ENCODE measurements at regions not wholly inside any gene's neighbourhood (a gene's known extent, or its start where the extent isn't known, plus 50 kb on each side); places are given as distances from the start of the nearest gene placed in this dataset.
"Not testable (repeated sequence)": the region's sequence is repeated elsewhere in the genome, so short reads cannot be mapped to it uniquely, and the experiment has no call there.

GRCh38 chr9:1115370-1115769 is 65.2 kb downstream of the DMRT2 start:
- DNase-seq: no peak

GRCh38 chr9:1117439-1117838 is 67.3 kb downstream of the DMRT2 start:
- DNase-seq: no peak

DNA sequence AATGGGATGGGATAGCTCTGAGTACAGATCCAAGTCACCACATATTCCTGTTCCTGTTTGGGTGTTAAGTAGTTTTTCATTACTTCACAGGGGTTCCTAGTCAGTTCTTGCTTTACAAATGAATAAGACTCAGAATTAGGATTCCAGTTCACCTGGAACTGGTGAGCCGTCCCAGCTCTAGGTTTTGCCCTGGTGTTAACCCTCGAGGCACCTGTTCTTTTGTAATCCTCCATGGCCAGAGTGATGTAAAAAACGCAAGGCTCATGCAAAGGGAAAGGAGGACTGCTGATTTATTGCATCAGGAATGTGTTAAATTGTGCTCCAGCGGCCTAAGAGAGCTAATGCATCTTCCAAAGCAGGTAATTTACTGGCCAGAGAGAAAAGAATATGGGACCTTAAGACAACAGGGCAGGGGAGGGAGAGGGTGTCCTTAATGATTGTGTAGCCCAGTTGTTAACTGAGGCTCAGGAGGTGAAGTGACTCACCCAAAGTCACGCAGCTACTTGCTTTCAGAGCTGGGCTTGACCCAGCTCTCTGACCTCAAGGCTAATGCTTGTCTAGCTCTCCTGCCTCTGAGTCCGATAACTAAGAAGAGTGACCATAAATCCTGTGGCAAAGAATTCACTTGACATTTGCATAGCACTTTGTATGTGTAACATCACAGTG is 70.5 kb downstream of the DMRT2 start:
- no peak for DNase-seq

- DNase-seq: no peak
Observed at GRCh38 chr9:1125741-1126140, 75.6 kb downstream of the DMRT2 start.

DNA sequence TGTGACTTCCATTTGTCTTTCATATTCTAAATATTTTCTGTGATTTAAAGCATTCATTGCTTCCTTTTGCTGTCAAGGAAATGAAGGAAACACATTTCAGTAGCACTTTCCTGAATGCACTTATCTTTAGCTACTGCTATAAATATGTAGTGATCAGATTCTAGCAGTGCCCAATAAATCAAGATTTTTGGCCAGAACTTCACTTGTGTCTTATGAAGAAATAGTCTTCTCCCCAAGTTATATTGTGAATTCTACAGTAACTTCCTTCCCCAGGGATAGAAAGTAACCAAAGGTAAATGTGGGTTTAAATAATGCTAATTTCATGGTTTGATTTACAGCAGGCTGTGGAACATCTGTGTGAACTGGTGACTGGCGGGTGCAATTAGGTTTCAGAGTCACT is 77.9 kb downstream of the DMRT2 start:
- DNase-seq: no peak

GRCh38 chr9:1129382-1129781 is 79.2 kb downstream of the DMRT2 start:
- DNase-seq: no peak

- no peak for DNase-seq
Observed at GRCh38 chr9:1140057-1140456, 89.9 kb downstream of the DMRT2 start.

DNA sequence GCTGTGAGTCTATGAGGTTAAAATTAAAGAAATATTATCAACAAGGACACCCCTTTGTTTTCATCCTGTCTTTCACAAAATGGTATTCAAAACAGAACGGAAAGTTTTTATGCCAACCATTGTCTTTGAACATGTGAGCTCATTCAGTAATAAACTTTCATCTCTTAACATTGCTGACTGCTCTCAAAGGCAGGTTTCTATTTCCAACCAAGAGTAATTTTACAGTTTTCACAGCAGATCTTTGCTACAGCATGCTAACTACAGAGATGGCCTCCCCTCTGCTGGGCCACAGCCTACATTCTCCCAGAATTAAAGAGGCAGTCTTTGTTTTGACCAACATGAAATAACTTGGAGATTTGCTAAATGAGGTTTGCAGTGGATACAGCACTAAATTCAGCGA is 101.5 kb downstream of the DMRT2 start:
- DNase-seq: no peak

DNA sequence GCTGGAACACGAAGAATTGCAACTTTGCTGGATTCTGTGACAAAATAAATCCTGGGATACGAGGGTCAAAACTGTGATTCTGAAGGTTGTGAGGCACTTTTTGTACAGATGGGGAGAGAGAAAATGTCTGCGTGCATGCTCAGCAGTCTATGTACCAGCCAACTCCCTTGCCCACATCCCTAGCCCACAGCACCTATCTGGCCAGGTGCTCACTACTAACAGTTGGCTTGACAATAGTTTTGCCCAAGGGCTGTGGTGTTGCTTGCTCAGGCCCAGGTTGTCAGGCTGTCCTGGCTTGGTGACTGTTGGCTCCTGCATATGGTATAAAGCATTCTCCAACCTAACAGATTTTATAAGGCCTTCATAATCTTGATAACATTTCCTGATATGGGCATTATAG is 102.0 kb downstream of the DMRT2 start:
- no peak for DNase-seq

GRCh38 chr9:1154739-1155138 is 104.6 kb downstream of the DMRT2 start:
- DNase-seq: no peak

DNA sequence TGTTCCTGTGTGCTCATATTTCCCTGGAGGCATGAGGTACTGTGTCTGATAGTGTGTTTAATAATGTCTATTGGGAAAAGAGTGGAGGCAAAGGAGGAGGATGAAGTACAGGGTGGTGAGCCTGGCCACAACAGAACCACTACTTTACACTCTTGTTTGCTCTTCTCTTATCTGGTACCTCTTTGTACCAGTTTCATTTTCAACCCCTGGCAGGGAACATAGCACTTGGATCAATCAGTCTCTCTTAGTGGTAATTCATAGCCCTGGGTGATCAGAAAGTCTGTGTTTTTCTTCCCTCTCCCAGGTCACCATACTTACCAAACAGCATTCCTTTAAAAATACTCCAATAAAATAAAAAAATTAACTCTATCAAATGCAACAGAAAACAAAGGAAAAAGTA is 105.4 kb downstream of the DMRT2 start:
- DNase-seq: no peak

- DNase-seq: no peak
Observed at GRCh38 chr9:1156794-1157550, 106.8 kb downstream of the DMRT2 start.

GRCh38 chr9:1157836-1158235 is 107.7 kb downstream of the DMRT2 start:
- DNase-seq: no peak

- no peak for DNase-seq
Observed at GRCh38 chr9:1170918-1171317, 120.8 kb downstream of the DMRT2 start.

- DNase-seq: no peak
Observed at GRCh38 chr9:1171546-1171945, 121.4 kb downstream of the DMRT2 start.

GRCh38 chr9:1173211-1173610 is 123.1 kb downstream of the DMRT2 start:
- no peak for DNase-seq

GRCh38 chr9:1173993-1174392 is 123.8 kb downstream of the DMRT2 start:
- no peak for DNase-seq

DNA sequence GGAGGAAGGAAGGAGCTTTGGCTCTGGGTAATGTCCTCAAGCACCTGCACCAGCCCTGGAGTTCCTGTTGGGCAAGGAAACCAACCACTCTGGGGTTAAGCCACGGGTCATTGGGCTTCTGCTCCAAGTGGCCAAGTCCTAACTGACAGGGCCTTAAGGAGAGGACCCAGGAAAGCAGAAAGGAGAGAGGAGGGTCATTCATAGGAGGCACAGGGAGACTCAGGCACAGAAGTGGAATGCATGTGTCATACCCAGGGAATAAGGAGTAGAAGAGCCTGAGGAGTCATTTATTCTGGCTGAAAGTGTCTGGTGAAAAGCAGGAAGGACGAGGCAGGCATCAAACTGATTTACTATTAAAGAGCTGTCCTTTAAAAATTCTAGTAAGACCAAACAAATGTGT is 129.2 kb downstream of the DMRT2 start:
- DNase-seq: no peak

DNA sequence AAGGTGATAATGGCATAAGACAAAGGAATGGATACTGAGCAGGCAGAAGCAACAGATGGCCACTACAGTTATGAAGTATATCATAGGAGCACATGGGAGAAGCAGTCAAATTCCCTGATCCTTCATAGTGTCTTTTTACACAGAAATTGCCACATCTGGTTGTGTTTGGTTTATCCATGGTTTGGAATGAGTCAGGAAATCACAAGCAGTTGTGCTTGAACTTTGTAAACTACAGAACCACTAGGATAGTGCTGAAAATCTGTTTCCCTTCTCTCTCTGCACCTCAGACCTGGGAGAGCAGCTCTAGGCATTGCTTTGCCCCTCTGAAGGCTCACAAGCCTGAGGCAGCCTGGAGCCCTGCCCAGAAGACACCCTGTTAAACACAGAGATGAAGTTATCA is 134.0 kb downstream of the DMRT2 start:
- DNase-seq: no peak

DNA sequence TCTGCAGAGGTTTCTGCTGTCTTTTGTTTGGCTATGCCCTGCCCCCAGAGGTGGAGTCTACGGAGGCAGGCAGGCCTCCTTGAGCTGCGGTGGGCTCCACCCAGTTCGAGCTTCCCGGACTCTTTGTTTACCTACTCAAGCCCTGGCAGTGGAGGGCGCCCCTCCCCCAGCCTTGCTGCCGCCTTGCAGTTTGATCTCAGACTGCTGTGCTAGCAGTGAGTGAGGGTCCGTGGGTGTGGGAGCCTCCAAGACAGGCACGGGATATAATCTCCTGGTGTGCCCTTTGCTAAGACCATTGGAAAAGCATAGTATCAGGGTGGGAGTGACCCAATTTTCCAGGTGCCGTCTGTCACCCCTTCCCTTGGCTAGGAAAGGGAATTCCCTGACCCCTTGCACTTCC is 137.0 kb downstream of the DMRT2 start:
- not testable (repeated sequence) for DNase-seq

DNA sequence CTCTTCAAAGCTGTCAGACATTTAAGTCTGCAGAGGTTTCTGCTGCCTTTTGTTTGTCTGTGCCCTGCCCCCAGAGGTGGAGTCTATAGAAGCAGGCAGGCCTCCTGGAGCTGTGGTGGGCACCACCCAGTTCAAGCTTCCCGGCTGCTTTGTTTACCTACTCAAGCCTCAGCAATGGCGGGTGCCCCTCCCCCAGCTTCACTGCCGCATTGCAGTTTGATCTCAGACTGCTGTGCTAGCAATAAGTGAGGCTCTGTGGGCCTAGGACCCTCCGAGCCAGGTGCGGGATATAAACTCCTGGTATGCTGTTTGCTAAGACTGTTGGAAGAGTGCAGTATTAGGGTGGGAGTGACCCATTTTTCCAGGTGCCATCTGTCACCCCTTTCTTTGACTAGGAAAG is 145.5 kb downstream of the DMRT2 start:
- DNase-seq: not testable (repeated sequence)

GRCh38 chr9:1198085-1198484 is 147.9 kb downstream of the DMRT2 start:
- no peak for DNase-seq

DNA sequence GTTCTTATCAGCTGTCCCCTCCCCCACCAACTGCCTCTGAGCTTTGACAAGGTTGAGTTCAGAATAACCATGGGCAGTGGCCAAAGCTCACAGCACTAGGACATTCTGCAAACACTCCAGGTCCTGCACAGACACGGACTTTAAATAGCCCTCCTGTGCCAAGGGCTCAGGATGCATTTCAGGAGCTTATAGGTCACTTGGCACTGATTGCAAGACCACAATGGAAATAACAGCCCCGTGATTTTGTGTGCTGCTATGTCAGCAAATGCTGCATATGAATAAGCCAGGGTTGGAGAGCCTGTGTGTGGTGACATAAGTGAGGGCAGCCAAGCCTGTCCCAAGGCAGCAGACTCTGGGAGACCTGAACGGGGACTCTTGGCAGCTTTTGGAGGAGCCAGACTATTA is 150.7 kb downstream of the DMRT2 start:
- DNase-seq: no peak

DNA sequence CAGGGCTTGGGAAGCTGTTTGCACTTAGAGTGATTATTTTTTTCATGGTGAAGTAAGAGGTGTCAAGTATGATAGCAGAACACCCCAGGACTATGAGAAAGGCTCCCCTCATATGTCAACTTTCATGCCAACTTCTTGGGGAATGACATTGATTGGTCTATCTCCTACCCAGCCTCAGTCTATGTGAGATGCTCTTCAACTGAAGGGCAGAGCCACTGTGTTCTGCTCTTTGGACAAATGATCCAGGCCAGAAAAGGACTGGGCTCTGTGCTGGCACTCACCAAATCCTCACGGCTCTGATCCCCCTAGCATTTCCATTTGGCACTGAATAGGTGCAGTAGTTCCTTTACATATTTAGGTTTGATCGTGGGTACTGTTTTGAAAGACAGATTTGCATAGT is 151.1 kb downstream of the DMRT2 start:
- no peak for DNase-seq

DNA sequence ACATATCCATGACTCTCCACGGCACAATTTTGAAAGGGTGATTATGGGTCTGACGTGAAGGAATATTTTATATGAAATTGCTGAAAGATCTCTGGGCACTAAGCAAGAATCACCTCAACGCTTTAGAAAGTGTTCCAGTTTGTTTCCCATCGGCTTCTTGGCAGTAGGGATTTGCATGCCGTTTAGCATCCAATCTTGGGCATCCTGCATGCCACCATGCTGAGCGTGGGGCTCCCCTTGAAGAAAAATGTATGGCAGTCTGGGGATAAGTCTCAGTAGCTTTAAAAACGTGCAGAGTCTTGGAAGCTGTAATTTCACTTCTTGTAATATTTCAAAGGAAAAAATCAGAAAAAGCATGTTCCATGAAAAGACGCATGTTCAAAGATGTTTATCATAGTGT is 151.7 kb downstream of the DMRT2 start:
- DNase-seq: no peak
